Ishikawa (cell line): ENCODE measurements at regions not wholly inside any gene's neighbourhood (a gene's known extent, or its start where the extent isn't known, plus 50 kb on each side); places are given as distances from the start of the nearest gene placed in this dataset.

Experiments used
- CEBPB ChIP-seq: IDR thresholded peaks from 2 replicates; pipeline ENCODE4 v1.6.1; 2012
- CREB1 ChIP-seq: IDR thresholded peaks from 2 replicates; pipeline ENCODE4 v1.6.1; 2012; ENCODE audit warnings: low read depth
- EGR1 ChIP-seq: IDR thresholded peaks from 2 replicates; pipeline ENCODE4 v1.6.1; 2012
- EP300 ChIP-seq: IDR thresholded peaks from 2 replicates; pipeline ENCODE4 v1.6.1; 2012; ENCODE audit warnings: borderline replicate concordance
- FOXM1 ChIP-seq: IDR thresholded peaks from 2 replicates; pipeline ENCODE4 v1.6.1; 2012; ENCODE audit warnings: low read depth, borderline replicate concordance
- MAX ChIP-seq: IDR thresholded peaks from 2 replicates; pipeline ENCODE4 v1.6.1; 2012
- NFIC ChIP-seq: IDR thresholded peaks from 2 replicates; pipeline ENCODE4 v1.6.1; 2012
- RAD21 ChIP-seq: IDR thresholded peaks from 2 replicates; pipeline ENCODE4 v1.6.1; 2012; ENCODE audit warnings: low read depth
- REST ChIP-seq: IDR thresholded peaks from 2 replicates; pipeline ENCODE4 v1.6.1; 2012; ENCODE audit warnings: low read depth, mild to moderate bottlenecking
- TAF1 ChIP-seq: IDR thresholded peaks from 2 replicates; pipeline ENCODE4 v1.6.1; 2012; ENCODE audit warnings: low read depth, mild to moderate bottlenecking
- TCF12 ChIP-seq: IDR thresholded peaks from 2 replicates; pipeline ENCODE4 v1.6.1; 2012; ENCODE audit warnings: low read depth
- TEAD4 ChIP-seq: IDR thresholded peaks from 2 replicates; pipeline ENCODE4 v1.6.1; 2012
- YY1 ChIP-seq: IDR thresholded peaks from 2 replicates; pipeline ENCODE4 v1.6.1; 2012; ENCODE audit warnings: low read depth
- ZBTB7A ChIP-seq: IDR thresholded peaks from 2 replicates; pipeline ENCODE4 v1.6.1; 2012; ENCODE audit warnings: low read depth
- TF ChIP-seq, protein P1 (sequence below): IDR thresholded peaks from 2 replicates; pipeline ENCODE4 v1.6.1; 2012

GRCh38 chr22:22123960-22124278, 120.7 kb upstream of the VPREB1 start:
- TF ChIP-seq ZBTB7A (no peak), RAD21 (no peak), TAF1 (no peak), EGR1 (no peak), REST (no peak), NFIC (no peak)
- TF ChIP-seq, protein P1, sequence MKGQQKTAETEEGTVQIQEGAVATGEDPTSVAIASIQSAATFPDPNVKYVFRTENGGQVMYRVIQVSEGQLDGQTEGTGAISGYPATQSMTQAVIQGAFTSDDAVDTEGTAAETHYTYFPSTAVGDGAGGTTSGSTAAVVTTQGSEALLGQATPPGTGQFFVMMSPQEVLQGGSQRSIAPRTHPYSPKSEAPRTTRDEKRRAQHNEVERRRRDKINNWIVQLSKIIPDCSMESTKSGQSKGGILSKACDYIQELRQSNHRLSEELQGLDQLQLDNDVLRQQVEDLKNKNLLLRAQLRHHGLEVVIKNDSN = no peak

GRCh38 chr22:22123118-22123959, 121.2 kb upstream of the VPREB1 start:
- TF ChIP-seq CEBPB (no peak), TCF12 (no peak), MAX (no peak), NFIC (no peak), TEAD4 (no peak), RAD21 (no peak), FOXM1 (no peak), REST (no peak)

- TF ChIP-seq TEAD4 (no peak), TAF1 (no peak), CREB1 (no peak), CEBPB (no peak)
These were observed 122.1 kb upstream of the VPREB1 start for GRCh38 chr22:22122348-22123117.

GRCh38 chr22:22121445-22121844, 123.1 kb upstream of the VPREB1 start:
- TF ChIP-seq EGR1 (no peak), CREB1 (no peak), RAD21 (no peak), FOXM1 (no peak), TEAD4 (no peak), CEBPB (no peak), EP300 (no peak), YY1 (no peak), TCF12 (no peak), MAX (no peak)
- TF ChIP-seq, protein P1 = no peak

DNA sequence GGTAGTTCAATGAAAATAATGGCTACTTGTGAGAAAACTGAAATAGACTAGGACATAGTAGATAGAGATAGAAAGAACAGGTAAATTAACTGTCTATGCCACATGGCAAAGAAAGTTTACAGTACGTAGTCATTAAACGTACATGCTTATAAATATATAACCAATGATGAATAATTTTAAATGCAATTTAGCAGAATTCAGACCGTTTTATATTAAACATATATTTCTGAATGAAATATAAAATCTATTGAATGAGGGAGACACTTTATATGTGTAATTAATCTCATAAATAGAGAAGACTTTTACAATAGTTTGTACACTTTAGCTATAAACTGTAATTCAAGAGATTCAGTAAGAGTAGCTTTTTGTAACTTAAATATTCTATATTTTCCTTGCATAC, 124.4 kb upstream of the VPREB1 start:
- TF ChIP-seq RAD21 = no peak
- TF ChIP-seq EGR1 = no peak
- no peak for TF ChIP-seq NFIC
- no peak for TF ChIP-seq MAX
- TF ChIP-seq YY1 = no peak

- no peak for TF ChIP-seq REST
- TF ChIP-seq RAD21 = no peak
- no peak for TF ChIP-seq TCF12
- TF ChIP-seq MAX = no peak
- no peak for TF ChIP-seq EGR1
- TF ChIP-seq ZBTB7A = no peak
- TF ChIP-seq, protein P1 = no peak
- no peak for TF ChIP-seq TAF1
- TF ChIP-seq FOXM1 = no peak
- no peak for TF ChIP-seq CEBPB
- TF ChIP-seq TEAD4 = no peak
These were observed 125.6 kb upstream of the VPREB1 start for GRCh38 chr22:22118987-22119386.
